Neural crest cell (in vitro differentiated cells): ENCODE measurements at regions not wholly inside any gene's neighbourhood (a gene's known extent, or its start where the extent isn't known, plus 50 kb on each side); places are given as distances from the start of the nearest gene placed in this dataset.

Experiments
- DNase-seq: peaks from one replicate; pipeline ENCODE4 v3.0.0; 2021; ENCODE audit warnings: low read depth, mixed read lengths, low spot score
- H3K27ac Mint-ChIP-seq: one replicate; pipeline ENCODE4 v1.8.0; 2021; ENCODE audit warnings: mild to moderate bottlenecking, mixed read lengths; ENCODE audit not compliant: unreplicated experiment
- H3K27me3 Mint-ChIP-seq: 2 replicates; pipeline ENCODE4 v1.8.0; 2021; ENCODE audit warnings: low read depth, mild to moderate bottlenecking, mixed read lengths
- H3K36me3 Mint-ChIP-seq: 2 replicates; pipeline ENCODE4 v1.8.0; 2021; ENCODE audit warnings: low read depth, mild to moderate bottlenecking, mixed read lengths
- H3K4me1 Mint-ChIP-seq: 2 replicates; pipeline ENCODE4 v1.8.0; 2021; ENCODE audit warnings: mixed read lengths
- H3K4me3 Mint-ChIP-seq: one replicate; pipeline ENCODE4 v1.8.0; 2021; ENCODE audit warnings: mild to moderate bottlenecking, mixed read lengths
- H3K9me3 Mint-ChIP-seq: 2 replicates; pipeline ENCODE4 v1.8.0; 2021; ENCODE audit warnings: mixed read lengths
- TF ChIP-seq, protein P1 (sequence below): fragments of 200-600 bp; sonication (generic); conservative IDR thresholded peaks from 2 replicates; pipeline ENCODE4 v1.5.0; 2021; ENCODE audit warnings: antibody characterized with exemption, mild to moderate bottlenecking

DNA sequence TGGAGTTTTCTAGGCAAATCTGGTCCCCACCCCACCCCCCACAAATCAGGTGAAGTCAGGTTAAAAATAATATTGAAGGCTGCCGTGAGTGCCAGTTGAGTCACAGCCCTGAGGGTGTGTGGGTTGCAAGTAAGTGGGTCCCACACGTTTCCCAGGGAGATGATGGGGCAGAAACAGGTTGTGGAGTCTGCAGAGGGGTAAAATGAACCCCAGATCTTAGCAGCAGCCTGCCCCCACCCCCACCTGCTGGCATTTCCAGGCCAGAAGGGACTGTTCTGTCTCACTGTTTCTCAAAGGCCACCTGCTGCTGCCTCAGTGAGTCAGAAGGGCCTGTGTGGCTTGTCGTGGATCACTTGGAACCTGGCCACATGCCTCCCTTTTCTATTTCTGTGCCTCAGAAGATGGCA lies 59.8 kb upstream of the SMNDC1 start:
- H3K4me3 Mint-ChIP-seq, result no peak overlapping the region
- H3K27ac Mint-ChIP-seq, result no peak overlapping the region
- no peaks in the 10 kb centered on the region for H3K9me3 Mint-ChIP-seq
- H3K27me3 Mint-ChIP-seq, result peaks cover 5% of the 10 kb centered on the region
- TF ChIP-seq, protein P1, sequence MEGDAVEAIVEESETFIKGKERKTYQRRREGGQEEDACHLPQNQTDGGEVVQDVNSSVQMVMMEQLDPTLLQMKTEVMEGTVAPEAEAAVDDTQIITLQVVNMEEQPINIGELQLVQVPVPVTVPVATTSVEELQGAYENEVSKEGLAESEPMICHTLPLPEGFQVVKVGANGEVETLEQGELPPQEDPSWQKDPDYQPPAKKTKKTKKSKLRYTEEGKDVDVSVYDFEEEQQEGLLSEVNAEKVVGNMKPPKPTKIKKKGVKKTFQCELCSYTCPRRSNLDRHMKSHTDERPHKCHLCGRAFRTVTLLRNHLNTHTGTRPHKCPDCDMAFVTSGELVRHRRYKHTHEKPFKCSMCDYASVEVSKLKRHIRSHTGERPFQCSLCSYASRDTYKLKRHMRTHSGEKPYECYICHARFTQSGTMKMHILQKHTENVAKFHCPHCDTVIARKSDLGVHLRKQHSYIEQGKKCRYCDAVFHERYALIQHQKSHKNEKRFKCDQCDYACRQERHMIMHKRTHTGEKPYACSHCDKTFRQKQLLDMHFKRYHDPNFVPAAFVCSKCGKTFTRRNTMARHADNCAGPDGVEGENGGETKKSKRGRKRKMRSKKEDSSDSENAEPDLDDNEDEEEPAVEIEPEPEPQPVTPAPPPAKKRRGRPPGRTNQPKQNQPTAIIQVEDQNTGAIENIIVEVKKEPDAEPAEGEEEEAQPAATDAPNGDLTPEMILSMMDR, result no peak
- peaks cover 9% of the 10 kb centered on the region for H3K4me1 Mint-ChIP-seq
- H3K36me3 Mint-ChIP-seq, result no peaks in the 10 kb centered on the region
- DNase-seq, result no peak

DNA sequence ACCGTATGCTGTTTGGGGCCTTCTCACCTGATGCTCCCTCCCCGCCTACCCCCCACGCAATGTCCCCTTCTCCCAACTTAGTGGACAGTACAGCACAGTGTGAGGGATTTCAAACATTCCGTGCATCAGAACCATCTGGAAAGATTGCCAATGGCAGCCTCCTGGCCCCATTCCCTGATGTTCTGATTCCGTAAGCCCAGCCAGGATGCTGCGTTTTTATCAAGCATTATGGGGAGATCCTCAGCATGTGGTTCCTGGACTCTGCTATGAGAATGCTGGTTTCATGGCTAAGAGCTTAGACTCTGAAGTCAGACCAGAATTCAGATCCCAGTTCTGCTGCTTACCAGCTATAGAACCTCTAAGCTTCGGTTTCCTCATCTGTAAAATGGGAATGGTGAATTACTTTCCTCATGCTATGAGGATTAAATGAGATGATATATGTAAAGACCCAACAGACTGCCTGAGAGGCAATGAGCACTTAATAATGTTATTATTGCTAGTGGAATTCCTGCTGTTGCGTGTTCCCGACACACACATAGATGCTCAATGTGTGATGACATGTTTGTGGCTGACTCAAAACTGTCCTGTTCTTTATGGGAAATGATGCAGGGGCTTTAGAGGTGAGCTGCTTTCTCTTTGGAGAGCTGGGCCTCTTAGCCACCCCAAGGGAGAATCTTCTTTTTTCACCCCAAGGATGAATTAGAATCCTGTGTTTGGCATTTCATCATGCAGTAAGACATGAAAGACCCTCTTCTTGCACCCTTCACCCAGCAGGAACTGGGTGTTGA lies 60.8 kb upstream of the SMNDC1 start:
- Mint-ChIP-seq H3K9me3 (no peaks in the 10 kb centered on the region), H3K4me3 (no peak overlapping the region), H3K27me3 (peaks cover 5% of the 10 kb centered on the region), H3K4me1 (peaks cover 9% of the 10 kb centered on the region), H3K36me3 (no peaks in the 10 kb centered on the region), H3K27ac (no peak overlapping the region)
- no peak for DNase-seq
- TF ChIP-seq, protein P1, result no peak

DNA sequence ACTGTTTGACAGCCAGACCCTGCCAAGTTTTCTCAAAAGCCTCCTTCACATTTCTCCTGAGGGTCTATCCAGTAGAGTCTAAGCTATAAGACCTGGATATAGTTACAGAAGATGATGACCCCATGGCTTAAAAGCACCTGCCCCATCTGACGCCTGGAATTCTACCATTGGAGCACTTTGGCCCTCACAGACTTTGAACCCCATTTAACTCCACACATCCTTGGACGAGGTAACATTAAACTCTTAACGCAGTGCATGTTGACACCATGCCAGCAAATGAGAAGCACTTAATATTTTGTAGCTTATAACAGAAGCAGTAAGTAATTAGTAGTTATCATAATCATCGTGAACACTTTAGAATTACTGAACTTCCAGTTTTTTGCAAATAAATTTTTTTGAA lies 61.9 kb upstream of the SMNDC1 start:
- no peaks in the 10 kb centered on the region for H3K36me3 Mint-ChIP-seq
- no peak for DNase-seq
- peaks cover 9% of the 10 kb centered on the region for H3K4me1 Mint-ChIP-seq
- H3K27me3 Mint-ChIP-seq, result peaks cover 5% of the 10 kb centered on the region
- H3K9me3 Mint-ChIP-seq, result no peaks in the 10 kb centered on the region
- H3K4me3 Mint-ChIP-seq, result no peak overlapping the region
- H3K27ac Mint-ChIP-seq, result no peak overlapping the region
- TF ChIP-seq, protein P1, result no peak

DNA sequence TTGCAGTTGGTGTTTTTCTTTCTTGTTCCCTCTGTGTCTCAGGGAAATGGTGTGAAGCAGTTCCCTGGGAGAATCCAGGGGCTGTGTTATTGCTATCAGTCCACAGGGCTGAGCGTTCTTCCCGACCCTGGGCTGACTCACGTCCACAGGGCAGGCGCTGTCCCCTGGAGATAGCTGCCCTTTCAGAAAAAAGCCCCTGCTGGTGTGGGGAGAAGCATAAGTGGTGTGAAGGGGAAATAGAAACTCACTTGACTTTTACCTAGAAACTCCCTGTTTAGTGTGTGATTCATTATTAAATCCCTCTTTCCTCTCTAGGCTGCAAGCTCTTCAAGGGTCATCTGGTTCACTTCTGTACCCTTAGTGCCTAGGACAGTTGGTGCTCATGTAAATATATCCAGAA lies 63.3 kb upstream of the SMNDC1 start:
- no peaks in the 10 kb centered on the region for H3K27me3 Mint-ChIP-seq
- no peak overlapping the region for H3K27ac Mint-ChIP-seq
- no peaks in the 10 kb centered on the region for H3K36me3 Mint-ChIP-seq
- no peak for DNase-seq
- H3K4me1 Mint-ChIP-seq, result peaks cover 9% of the 10 kb centered on the region
- TF ChIP-seq, protein P1, result no peak
- H3K4me3 Mint-ChIP-seq, result no peak overlapping the region
- no peaks in the 10 kb centered on the region for H3K9me3 Mint-ChIP-seq

DNA sequence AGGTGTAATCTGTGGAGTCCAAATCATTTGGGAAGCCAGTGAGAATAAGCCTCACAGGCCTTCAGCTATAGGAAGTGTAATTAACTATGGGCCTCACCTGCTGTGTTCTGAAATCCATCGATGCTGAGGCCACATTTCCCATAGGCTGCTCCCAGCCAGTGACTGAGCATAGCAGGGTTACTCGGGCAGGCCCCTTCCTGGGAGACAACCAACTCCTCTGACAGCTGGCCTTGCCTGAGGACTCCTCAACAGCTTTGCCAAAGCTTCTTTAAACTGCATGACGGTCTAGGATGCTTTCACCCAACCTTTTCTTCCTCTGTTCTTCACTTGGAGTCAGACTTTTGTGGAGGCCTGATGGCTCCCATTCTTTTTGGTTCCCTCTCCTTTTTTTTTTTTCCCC lies 63.8 kb upstream of the SMNDC1 start:
- Mint-ChIP-seq H3K4me1 (peaks cover 3% of the 10 kb centered on the region), H3K4me3 (no peak overlapping the region), H3K27ac (no peak overlapping the region), H3K27me3 (no peaks in the 10 kb centered on the region), H3K36me3 (no peaks in the 10 kb centered on the region), H3K9me3 (no peaks in the 10 kb centered on the region)
- DNase-seq, result no peak
- TF ChIP-seq, protein P1, result no peak
